ENCODE measurements at regions not wholly inside any gene's neighbourhood (a gene's known extent, or its start where the extent isn't known, plus 50 kb on each side); places are given as distances from the start of the nearest gene placed in this dataset.
"Not testable (repeated sequence)": the region's sequence is repeated elsewhere in the genome, so short reads cannot be mapped to it uniquely, and the experiment has no call there.

DNA sequence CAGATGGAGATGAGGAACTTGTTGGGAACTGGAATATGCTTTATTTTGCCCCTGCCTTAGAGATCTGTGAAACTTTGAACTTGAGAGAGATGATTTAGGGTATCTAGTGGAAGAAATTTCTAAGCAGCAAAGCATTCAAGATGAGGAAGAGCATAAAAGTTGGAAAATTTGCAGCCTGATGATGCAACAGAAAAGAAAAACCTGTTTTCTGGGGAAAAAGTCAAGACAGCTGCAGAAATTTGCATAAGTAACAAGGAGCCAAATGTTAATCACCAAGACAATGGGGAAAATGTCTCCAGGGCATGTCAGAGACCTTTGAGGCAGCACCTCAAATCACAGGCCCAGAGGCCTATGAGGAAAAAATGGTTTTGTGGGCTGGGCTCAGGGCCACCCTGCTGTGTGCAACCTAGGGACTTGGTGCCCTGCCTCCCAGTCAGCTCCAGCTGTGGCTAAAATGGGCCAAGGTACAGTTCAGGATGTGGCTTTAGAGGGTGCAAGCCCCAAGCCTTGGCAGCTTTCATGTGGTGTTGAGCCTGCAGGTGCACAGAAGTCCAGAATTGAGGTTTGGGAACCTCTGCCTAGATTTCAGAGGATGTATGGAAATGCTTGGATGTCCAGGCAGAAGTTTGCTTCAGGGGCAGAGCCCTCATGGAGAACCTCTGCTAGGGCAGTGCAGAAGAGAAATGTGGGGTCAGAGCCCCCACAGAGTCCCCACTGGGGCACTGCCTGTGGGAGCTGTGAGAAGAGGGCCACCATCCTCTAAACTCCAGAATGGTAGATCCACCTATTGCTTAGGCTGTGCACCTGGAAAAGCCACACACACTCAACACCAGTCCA lies 136.3 kb upstream of the RAB4A start:
- TF ChIP-seq, protein P1, sequence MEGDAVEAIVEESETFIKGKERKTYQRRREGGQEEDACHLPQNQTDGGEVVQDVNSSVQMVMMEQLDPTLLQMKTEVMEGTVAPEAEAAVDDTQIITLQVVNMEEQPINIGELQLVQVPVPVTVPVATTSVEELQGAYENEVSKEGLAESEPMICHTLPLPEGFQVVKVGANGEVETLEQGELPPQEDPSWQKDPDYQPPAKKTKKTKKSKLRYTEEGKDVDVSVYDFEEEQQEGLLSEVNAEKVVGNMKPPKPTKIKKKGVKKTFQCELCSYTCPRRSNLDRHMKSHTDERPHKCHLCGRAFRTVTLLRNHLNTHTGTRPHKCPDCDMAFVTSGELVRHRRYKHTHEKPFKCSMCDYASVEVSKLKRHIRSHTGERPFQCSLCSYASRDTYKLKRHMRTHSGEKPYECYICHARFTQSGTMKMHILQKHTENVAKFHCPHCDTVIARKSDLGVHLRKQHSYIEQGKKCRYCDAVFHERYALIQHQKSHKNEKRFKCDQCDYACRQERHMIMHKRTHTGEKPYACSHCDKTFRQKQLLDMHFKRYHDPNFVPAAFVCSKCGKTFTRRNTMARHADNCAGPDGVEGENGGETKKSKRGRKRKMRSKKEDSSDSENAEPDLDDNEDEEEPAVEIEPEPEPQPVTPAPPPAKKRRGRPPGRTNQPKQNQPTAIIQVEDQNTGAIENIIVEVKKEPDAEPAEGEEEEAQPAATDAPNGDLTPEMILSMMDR (IDR thresholded peaks at IDR 0.05): not testable (repeated sequence)
- TF ChIP-seq POLR2A (IDR thresholded peaks at IDR 0.05): not testable (repeated sequence)
